Fibroblast of lung (primary cell): ENCODE measurements at regions not wholly inside any gene's neighbourhood (a gene's known extent, or its start where the extent isn't known, plus 50 kb on each side); places are given as distances from the start of the nearest gene placed in this dataset.

Source experiments
- CTCF ChIP-seq, 2 donors: IDR thresholded peaks in 1 of 2; conservative IDR thresholded peaks in 1 of 2; 1 replicate in 1 of 2; 2 replicates in 1 of 2; pipeline ENCODE4 v1.5.1; 2011 to 2012; ENCODE audit warnings: low read length in 2 of 2, control low read depth in 1 of 2, inconsistent platforms in 1 of 2, low read depth in 1 of 2, mild to moderate bottlenecking in 1 of 2
- EZH2 ChIP-seq: IDR thresholded peaks from 2 replicates; pipeline ENCODE4 v1.5.1; 2012; ENCODE audit warnings: low read length, control low read depth, mild to moderate bottlenecking; ENCODE audit errors: missing control alignments

- TF ChIP-seq CTCF (conservative IDR thresholded peaks at IDR 0.05 in 1 of 2, IDR thresholded peaks at IDR 0.05 in 1 of 2; ENCODE audit: low read depth in 1 of 2, low read length in 2 of 2) (no peak), EZH2 (no peak)
These were observed 448.6 kb downstream of the GJA1 start for GRCh38 chr6:121884091-121884490.
